Breast epithelium (tissue), 4 donors: ENCODE measurements at regions not wholly inside any gene's neighbourhood (a gene's known extent, or its start where the extent isn't known, plus 50 kb on each side); places are given as distances from the start of the nearest gene placed in this dataset.

ENCODE experiments used
- DNase-seq, 2 donors: peaks; one replicate each; pipeline ENCODE4 v3.0.0-alpha.2; 2019; ENCODE audit warnings: low spot score in 2 of 2
- H3K27ac ChIP-seq, 2 donors: fragments of 200-600 bp; sonication (generic) in 1 of 2; one replicate each; pipeline ENCODE4 v1.5.1; 2016 to 2019; ENCODE audit warnings: mild to moderate bottlenecking in 1 of 2
- H3K27me3 ChIP-seq, 2 donors: fragments of 200-600 bp; sonication (generic) in 1 of 2; one replicate each; pipeline versions ENCODE4 v1.5.1 to v1.6.0; 2017 to 2019; ENCODE audit warnings: control low read depth in 1 of 2, mild to moderate bottlenecking in 1 of 2
- H3K36me3 ChIP-seq: fragments of 200-600 bp; one replicate; pipeline ENCODE4 v1.5.1; 2019
- H3K4me1 ChIP-seq, 2 donors: fragments of 200-600 bp; sonication (generic); one replicate each; pipeline ENCODE4 v1.5.1; 2016 to 2019; ENCODE audit warnings: control low read depth in 1 of 2
- H3K4me3 ChIP-seq, 3 donors: fragments of 200-600 bp; sonication (generic); 1 replicate in 2 of 3; 2 replicates in 1 of 3; pipeline ENCODE4 v1.5.1; 2016 to 2019; ENCODE audit warnings: mild to moderate bottlenecking in 3 of 3, moderate library complexity in 2 of 3
- H3K9me3 ChIP-seq, 2 donors: fragments of 200-600 bp; sonication (generic) in 1 of 2; one replicate each; pipeline ENCODE4 v1.5.1; 2016 to 2019; ENCODE audit warnings: control low read depth in 1 of 2
- POLR2A ChIP-seq: fragments of 450-650 bp; IDR thresholded peaks from one replicate; pipeline ENCODE4 v1.6.1; 2016; ENCODE audit warnings: antibody characterized with exemption, mild to moderate bottlenecking, moderate library complexity
- POLR2AphosphoS5 ChIP-seq, 3 donors: sonication (generic); formaldehyde crosslinking; IDR thresholded peaks; one replicate each; pipeline ENCODE4 v1.6.1; 2017; ENCODE audit warnings: antibody characterized with exemption in 3 of 3
- intact Hi-C: fragments of 100-400 bp; cut with DNase I; formaldehyde crosslinking; loops from one replicate; pipeline ENCODE4 v1.15.1; 2023; ENCODE audit warnings: low total_unique reads
- TF ChIP-seq, protein P1 (sequence below), 3 donors: fragments of 450-650 bp; IDR thresholded peaks; one replicate each; pipeline ENCODE4 v1.5.1; 2016 to 2017; ENCODE audit warnings: antibody characterized with exemption in 3 of 3, mild to moderate bottlenecking in 3 of 3, moderate library complexity in 3 of 3

GRCh38 chr6:167435209-167435728 is 110.4 kb downstream of the TTLL2 start:
- Histone ChIP-seq H3K27ac (no peak overlapping the region), H3K36me3 (no peaks in the 10 kb centered on the region), H3K27me3 (no peaks in the 10 kb centered on the region), H3K4me3 (no peak overlapping the region), H3K4me1 (no peaks in the 10 kb centered on the region), H3K9me3 (no peaks in the 10 kb centered on the region)
- TF ChIP-seq POLR2AphosphoS5 (IDR thresholded peaks at IDR 0.05) (no peak), POLR2A (no peak)
- TF ChIP-seq, protein P1, sequence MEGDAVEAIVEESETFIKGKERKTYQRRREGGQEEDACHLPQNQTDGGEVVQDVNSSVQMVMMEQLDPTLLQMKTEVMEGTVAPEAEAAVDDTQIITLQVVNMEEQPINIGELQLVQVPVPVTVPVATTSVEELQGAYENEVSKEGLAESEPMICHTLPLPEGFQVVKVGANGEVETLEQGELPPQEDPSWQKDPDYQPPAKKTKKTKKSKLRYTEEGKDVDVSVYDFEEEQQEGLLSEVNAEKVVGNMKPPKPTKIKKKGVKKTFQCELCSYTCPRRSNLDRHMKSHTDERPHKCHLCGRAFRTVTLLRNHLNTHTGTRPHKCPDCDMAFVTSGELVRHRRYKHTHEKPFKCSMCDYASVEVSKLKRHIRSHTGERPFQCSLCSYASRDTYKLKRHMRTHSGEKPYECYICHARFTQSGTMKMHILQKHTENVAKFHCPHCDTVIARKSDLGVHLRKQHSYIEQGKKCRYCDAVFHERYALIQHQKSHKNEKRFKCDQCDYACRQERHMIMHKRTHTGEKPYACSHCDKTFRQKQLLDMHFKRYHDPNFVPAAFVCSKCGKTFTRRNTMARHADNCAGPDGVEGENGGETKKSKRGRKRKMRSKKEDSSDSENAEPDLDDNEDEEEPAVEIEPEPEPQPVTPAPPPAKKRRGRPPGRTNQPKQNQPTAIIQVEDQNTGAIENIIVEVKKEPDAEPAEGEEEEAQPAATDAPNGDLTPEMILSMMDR (IDR thresholded peaks at IDR 0.05), result no peak
- intact Hi-C loops, result no loop called here
- no peak for DNase-seq

DNA sequence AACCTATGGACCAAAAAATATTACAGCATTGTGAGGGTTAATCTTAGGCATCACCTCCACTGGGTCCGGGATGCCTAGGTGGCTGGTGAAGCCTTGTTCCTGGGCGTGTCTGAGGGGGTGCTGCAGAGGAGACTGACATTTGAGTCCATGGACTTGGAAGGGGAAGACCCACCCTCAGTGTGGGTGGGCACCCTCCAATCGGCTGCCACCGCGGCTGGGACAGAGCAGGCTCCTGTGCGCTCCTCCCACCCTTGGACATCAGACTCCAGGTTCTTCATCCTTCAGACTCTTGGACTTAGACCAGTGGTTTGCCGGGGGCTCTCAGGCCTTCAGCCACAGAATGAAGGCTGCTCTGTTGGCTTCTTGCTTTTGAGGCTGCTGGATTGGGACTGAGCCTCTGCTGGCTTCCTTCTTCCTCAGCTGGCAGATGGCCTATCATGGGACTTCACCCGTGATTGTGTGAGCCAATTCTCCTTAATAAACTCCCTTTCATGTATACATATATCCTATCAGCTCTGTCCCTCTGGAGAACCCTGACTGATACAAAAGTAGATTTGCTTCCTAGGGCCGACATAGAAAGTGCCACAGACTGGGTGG is 113.1 kb downstream of the TTLL2 start:
- H3K36me3 ChIP-seq, result no peaks in the 10 kb centered on the region
- DNase-seq, result no peak
- TF ChIP-seq, protein P1 (IDR thresholded peaks at IDR 0.05), result no peak
- no peak for TF ChIP-seq POLR2A
- no peak for TF ChIP-seq POLR2AphosphoS5 (IDR thresholded peaks at IDR 0.05)
- H3K27me3 ChIP-seq, result no peaks in the 10 kb centered on the region
- intact Hi-C loops, result no loop called here
- H3K4me1 ChIP-seq, result no peaks in the 10 kb centered on the region
- H3K4me3 ChIP-seq, result no peak overlapping the region
- no peaks in the 10 kb centered on the region for H3K9me3 ChIP-seq
- H3K27ac ChIP-seq, result no peak overlapping the region

DNA sequence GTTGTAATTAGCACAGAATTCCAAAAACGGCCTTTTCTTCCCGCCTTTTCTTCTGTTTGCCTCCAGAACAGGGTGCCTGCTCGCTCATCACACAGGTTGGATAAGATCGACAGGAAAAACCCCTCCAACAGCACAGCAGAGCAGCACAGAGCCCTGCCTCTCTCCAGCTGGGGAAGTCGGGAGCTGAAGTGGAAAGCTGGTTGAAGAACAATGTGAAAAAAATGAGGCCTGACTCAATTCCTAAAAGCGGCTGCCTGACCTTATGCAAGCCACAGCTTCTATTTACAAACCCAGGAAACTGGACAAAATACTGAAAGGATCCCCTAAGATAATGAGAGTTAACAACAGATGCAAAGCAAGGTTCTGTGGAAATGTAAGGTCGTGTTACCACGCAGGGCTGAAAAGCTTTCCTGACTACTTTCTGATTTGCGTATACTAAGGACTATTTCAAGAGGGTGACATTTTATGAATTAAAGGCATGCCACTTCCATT is 116.9 kb downstream of the TTLL2 start:
- intact Hi-C loops, result no loop called here
- TF ChIP-seq POLR2A, result no peak
- TF ChIP-seq, protein P1 (IDR thresholded peaks at IDR 0.05), result no peak
- no peak for TF ChIP-seq POLR2AphosphoS5 (IDR thresholded peaks at IDR 0.05)
- no peak overlapping the region for H3K27ac ChIP-seq
- no peaks in the 10 kb centered on the region for H3K27me3 ChIP-seq
- no peak overlapping the region for H3K4me3 ChIP-seq
- DNase-seq, result no peak
- H3K36me3 ChIP-seq, result no peaks in the 10 kb centered on the region
- H3K4me1 ChIP-seq, result no peaks in the 10 kb centered on the region
- H3K9me3 ChIP-seq, result no peaks in the 10 kb centered on the region

GRCh38 chr6:167442245-167442644 is 117.4 kb downstream of the TTLL2 start:
- intact Hi-C loops, result no loop called here
- DNase-seq, result no peak
- TF ChIP-seq POLR2A (no peak), POLR2AphosphoS5 (IDR thresholded peaks at IDR 0.05) (no peak)
- TF ChIP-seq, protein P1 (IDR thresholded peaks at IDR 0.05), result no peak
- H3K27me3 ChIP-seq, result no peaks in the 10 kb centered on the region
- no peaks in the 10 kb centered on the region for H3K36me3 ChIP-seq
- H3K4me3 ChIP-seq, result no peak overlapping the region
- H3K9me3 ChIP-seq, result no peaks in the 10 kb centered on the region
- no peaks in the 10 kb centered on the region for H3K4me1 ChIP-seq
- H3K27ac ChIP-seq, result no peak overlapping the region

DNA sequence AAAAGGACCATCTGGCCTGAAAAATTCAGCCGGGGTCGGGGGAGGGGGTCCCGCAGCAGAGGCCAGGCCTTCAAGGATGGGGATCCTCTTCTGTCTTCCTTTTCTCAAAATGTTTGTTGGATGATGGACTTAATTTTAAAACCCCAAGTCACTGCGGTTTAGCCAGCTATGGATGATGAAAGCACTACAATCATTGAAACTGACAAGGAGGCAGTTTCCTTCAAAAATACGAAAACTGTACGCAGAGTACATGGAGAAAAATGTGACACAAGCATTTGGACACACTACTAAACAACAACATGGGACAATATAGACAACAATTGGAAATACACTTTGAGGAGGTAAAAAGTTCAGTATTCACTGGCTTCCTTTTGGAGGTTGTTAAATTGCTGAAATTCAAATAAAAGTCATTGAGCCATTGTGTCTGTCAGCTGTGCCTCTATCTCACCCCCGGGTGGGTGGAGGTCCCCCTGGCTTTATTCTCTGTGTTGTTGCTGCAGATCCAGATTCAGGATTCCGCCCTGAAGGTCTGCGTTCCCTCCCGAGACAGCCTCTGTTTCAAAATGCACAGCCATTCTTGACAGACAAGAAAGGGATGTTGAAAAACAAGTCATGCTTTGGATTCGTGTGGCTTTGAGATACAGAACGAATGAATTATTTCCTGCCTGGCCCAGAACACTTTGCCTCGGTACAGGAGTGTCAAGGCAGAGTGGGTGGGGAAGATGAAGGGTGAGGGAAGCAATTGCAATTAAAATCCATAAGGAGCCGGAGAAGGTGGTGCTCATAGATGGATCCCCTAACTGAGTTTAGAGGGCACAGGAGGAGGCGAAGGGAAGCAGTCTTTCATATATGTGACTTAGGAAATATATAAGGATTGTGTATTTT is 118.2 kb downstream of the TTLL2 start:
- Histone ChIP-seq H3K9me3 (no peaks in the 10 kb centered on the region), H3K27ac (no peak overlapping the region), H3K4me3 (no peak overlapping the region), H3K4me1 (no peaks in the 10 kb centered on the region), H3K27me3 (no peaks in the 10 kb centered on the region), H3K36me3 (no peaks in the 10 kb centered on the region)
- intact Hi-C loops, result no loop called here
- TF ChIP-seq, protein P1 (IDR thresholded peaks at IDR 0.05), result no peak
- TF ChIP-seq POLR2A (no peak), POLR2AphosphoS5 (IDR thresholded peaks at IDR 0.05) (no peak)
- DNase-seq, result no peak
